Colonic mucosa (tissue), 4 donors: ENCODE measurements at regions not wholly inside any gene's neighbourhood (a gene's known extent, or its start where the extent isn't known, plus 50 kb on each side); places are given as distances from the start of the nearest gene placed in this dataset.

ENCODE experiments used
- DNase-seq: peaks from one replicate; pipeline ENCODE4 v3.0.0-alpha.2; 2020
- H3K27ac ChIP-seq: fragments of 200-600 bp; one replicate; pipeline ENCODE4 v1.8.0; 2021
- H3K27me3 ChIP-seq: fragments of 200-600 bp; one replicate; pipeline ENCODE4 v1.8.0; 2021
- H3K36me3 ChIP-seq: fragments of 200-600 bp; one replicate; pipeline ENCODE4 v1.8.0; 2021
- H3K4me1 ChIP-seq: fragments of 200-600 bp; one replicate; pipeline ENCODE4 v1.8.0; 2021; ENCODE audit warnings: mild to moderate bottlenecking
- H3K4me3 ChIP-seq: fragments of 200-600 bp; one replicate; pipeline ENCODE4 v1.8.0; 2021
- H3K9ac ChIP-seq, 2 donors: one replicate each; pipeline ENCODE4 v1.7.0; 2013; ENCODE audit warnings: control low read depth in 2 of 2, low read depth in 2 of 2, low read length in 2 of 2
- H3K9me3 ChIP-seq: fragments of 200-600 bp; one replicate; pipeline ENCODE4 v1.8.0; 2021
- CTCF ChIP-seq: fragments of 200-600 bp; IDR thresholded peaks from one replicate; pipeline ENCODE4 v1.8.0; 2022; ENCODE audit warnings: antibody characterized with exemption, mild to moderate bottlenecking
- intact Hi-C: fragments of 100-400 bp; cut with DNase I; formaldehyde crosslinking; loops from one replicate; pipeline ENCODE4 v1.14.1; 2022
- donor health status: healthy.
- donor health status: DM: no; HTN: no; CAD: no.
- donor health status: DM: no; HTN: no; CAD: no.

GRCh38 chr10:8128511-8128910 lies 74.0 kb downstream of the GATA3 start:
- H3K27me3 ChIP-seq: no peaks in the 10 kb centered on the region
- H3K27ac ChIP-seq: no peak overlapping the region
- no peaks in the 10 kb centered on the region for H3K4me1 ChIP-seq
- H3K4me3 ChIP-seq: no peak overlapping the region
- no peak overlapping the region for H3K9ac ChIP-seq
- intact Hi-C loops: no loop called here
- H3K36me3 ChIP-seq: no peaks in the 10 kb centered on the region
- TF ChIP-seq CTCF: no peak
- H3K9me3 ChIP-seq: no peaks in the 10 kb centered on the region
- DNase-seq: no peak

DNA sequence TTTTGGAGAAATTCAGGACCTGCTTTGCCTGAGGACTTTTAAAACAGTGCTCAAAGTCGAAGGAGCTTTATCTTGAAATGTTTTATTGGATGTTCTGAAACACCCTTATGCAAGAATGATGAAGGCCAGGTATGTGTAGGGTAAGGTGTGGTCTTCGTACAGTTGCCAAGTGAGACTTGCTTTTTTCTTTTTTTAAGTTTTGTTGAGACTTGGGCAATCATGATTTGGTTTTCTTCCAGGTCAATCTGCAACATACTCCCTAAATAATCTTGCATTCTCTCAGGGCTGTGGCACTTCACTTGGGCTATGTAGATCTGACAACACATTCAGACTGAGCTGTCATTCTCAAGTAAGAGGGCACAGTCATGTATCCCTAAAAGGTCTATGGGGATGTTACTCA lies 75.0 kb downstream of the GATA3 start:
- H3K36me3 ChIP-seq: no peaks in the 10 kb centered on the region
- H3K4me3 ChIP-seq: no peak overlapping the region
- no peaks in the 10 kb centered on the region for H3K4me1 ChIP-seq
- no peaks in the 10 kb centered on the region for H3K9me3 ChIP-seq
- no peak overlapping the region for H3K9ac ChIP-seq
- H3K27me3 ChIP-seq: no peaks in the 10 kb centered on the region
- TF ChIP-seq CTCF: no peak
- intact Hi-C loops: no loop called here
- no peak for DNase-seq
- H3K27ac ChIP-seq: no peak overlapping the region

GRCh38 chr10:8130973-8131911 lies 76.8 kb downstream of the GATA3 start:
- Histone ChIP-seq H3K27me3 (no peaks in the 10 kb centered on the region), H3K9me3 (no peaks in the 10 kb centered on the region), H3K27ac (no peak overlapping the region), H3K9ac (no peak overlapping the region), H3K4me3 (no peak overlapping the region), H3K36me3 (no peaks in the 10 kb centered on the region), H3K4me1 (no peaks in the 10 kb centered on the region)
- intact Hi-C loops: no loop called here
- TF ChIP-seq CTCF: no peak
- no peak for DNase-seq

DNA sequence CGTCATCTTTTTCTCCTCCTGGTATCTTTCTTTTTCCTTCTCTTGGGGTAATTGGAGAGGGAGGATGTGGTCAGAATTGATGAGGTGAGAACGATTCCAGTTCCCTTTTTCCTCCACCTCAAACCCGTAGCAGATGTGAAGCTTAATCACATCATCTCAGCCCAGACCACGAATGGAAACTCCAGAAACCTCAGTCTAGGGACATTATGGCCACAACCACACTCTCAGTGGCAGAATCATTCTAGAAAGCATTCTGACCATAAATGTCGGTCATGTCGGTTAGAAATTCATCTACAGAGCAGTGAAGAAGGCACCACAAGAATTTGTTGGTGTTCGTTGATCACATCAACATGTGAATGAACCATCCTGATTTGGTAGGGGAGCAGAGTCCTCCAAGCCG lies 78.7 kb downstream of the GATA3 start:
- TF ChIP-seq CTCF: no peak
- no peaks in the 10 kb centered on the region for H3K36me3 ChIP-seq
- no peak for DNase-seq
- no peaks in the 10 kb centered on the region for H3K9me3 ChIP-seq
- H3K9ac ChIP-seq: no peak overlapping the region
- no peak overlapping the region for H3K4me3 ChIP-seq
- intact Hi-C loops: no loop called here
- H3K4me1 ChIP-seq: no peaks in the 10 kb centered on the region
- no peak overlapping the region for H3K27ac ChIP-seq
- H3K27me3 ChIP-seq: no peaks in the 10 kb centered on the region

DNA sequence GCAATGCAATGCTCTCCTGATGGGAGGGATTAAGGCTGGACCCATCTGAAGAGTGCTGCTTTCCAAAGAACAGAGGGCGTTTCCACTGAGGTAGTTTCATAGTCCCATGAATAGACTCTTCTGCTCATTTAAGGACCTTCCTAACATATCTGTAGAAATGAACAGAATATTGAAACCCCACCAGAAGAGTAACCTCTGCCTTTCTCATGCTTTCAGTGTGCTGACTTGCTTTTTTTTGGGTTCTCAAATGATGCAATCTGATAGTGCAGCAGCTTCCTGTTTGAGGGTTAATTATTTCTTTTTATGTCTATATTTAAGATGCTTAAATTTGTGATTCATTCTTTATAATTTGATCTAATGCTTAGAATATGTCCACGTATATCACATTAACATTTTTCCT lies 82.2 kb downstream of the GATA3 start:
- DNase-seq: no peak
- H3K9me3 ChIP-seq: no peaks in the 10 kb centered on the region
- no peaks in the 10 kb centered on the region for H3K36me3 ChIP-seq
- intact Hi-C loops: no loop called here
- H3K27me3 ChIP-seq: no peaks in the 10 kb centered on the region
- H3K4me3 ChIP-seq: no peak overlapping the region
- H3K9ac ChIP-seq: no peak overlapping the region
- TF ChIP-seq CTCF: no peak
- H3K27ac ChIP-seq: no peak overlapping the region
- no peaks in the 10 kb centered on the region for H3K4me1 ChIP-seq
